Endometrial microvascular endothelial cells (primary cell): ENCODE measurements at regions not wholly inside any gene's neighbourhood (a gene's known extent, or its start where the extent isn't known, plus 50 kb on each side); places are given as distances from the start of the nearest gene placed in this dataset.

Source experiments
- in situ Hi-C: cut with HindIII; loops from 2 replicates; pipeline ENCODE4 v1.10.0; 2017; ENCODE audit warnings: low sequenced_read_pairs, low pct_unique_long_range_greater_than_20kb; ENCODE audit errors: inconsistent ontology term

DNA sequence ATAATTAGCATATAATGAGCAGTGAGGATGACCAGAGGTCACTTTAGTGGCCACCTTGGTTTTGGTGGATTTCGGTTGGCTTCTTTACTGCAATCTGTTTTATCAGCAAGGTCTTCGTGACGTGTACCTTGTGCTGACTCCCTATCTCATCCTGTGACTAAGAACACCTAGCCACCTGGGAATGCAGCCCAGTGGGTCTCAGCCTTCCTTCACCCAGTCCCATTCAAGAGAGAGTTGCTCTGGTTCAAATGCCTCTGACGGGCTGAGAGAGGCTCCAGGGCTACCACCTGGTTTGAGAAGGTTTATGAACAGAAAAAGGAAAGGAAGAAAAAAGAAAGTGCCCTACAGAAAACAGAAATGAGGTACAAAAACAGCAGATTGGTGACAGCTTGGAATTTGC, 738.7 kb downstream of the SOCS6 start:
- in situ Hi-C loops = no loop called here

GRCh38 chr18:71025505-71026225, 736.8 kb downstream of the SOCS6 start:
- in situ Hi-C loops = no loop called here

DNA sequence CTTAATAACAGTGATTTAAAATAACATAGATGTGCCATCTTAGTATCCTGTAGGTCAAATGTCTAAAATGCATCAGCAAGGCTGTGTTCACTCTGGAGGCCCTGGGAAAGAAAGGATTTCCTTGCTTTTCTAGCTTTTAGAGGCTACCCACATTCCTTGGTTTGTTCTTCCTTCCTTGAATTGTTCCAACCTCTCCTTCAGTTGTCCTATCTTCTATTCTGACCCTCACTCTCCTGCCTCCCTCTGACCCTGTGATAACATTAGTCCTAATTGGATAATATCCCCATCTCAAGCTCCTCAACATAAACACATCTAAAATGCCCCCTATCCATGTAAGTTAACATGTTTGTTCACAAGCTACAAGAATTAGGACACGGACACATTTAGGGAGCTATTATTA, 733.5 kb downstream of the SOCS6 start:
- in situ Hi-C loops = no loop called here

DNA sequence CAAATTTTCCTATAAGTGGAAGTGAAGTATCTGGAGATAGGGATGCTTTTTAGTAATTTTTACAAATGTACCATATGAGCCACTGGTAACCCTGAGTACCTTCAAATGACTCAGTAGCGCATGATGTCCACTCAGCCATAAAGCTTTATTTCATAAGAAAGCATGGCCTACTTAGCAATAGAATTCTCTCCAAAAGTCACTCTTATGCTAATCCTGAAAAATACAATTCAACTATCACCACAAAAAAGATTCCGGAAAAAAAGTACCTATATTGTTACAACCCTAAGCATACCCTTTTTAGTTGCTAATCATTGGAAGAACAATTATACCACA, 732.2 kb downstream of the SOCS6 start:
- in situ Hi-C loops = no loop called here

DNA sequence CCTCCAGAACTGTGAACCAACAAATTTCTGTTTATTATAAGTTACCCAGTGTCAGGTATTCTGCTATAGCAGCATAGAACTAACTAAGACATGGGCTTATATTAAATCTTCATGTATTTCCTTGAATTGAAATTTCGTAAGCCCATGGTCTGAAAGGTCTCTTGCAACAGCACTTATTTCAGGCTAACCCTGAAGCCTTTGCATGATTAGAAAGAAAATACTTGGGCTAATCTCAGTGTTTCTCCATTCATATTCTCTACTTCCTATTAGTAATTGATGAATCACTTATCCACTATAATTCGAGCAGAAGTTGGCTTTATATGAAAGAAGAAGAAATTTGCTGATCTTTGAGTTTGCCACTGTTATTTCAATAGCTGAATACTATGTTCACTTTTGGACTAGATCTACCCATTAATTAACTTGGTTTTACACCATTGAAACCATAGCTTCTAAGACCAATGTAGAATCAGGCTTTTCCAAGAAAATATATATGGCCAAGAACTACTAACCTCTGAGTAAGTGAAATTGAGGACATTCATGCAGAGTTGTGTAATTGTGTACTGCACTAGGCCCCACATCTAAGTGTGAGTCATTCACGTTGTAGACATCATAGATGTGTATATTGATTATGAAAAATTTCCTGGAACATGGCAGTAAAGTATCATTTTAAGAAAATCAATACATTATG, 731.6 kb downstream of the SOCS6 start:
- in situ Hi-C loops = no loop called here

- in situ Hi-C loops = no loop called here
These were observed 730.0 kb downstream of the SOCS6 start for GRCh38 chr18:71018816-71019215.

- in situ Hi-C loops = no loop called here
These were observed 723.9 kb downstream of the SOCS6 start for GRCh38 chr18:71012789-71013188.

DNA sequence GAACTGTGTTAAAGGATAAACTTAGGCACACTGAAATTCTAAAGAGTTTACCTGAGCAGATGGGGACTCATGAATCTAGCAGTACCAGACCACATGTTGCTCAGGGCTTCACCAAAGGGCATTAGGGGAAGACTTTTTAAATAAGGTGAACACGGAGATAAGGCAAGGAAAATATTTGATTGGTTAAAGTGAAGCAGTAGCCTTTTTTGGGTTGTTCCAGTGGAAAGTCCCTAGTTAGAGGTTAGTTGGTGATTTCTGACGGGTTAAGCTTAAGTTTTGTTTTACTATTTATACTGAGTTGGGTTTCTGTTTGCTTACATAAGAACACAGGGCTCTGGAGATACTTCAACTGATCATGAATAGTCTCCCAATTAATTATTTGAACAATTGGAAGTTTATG, 722.5 kb downstream of the SOCS6 start:
- in situ Hi-C loops = no loop called here

DNA sequence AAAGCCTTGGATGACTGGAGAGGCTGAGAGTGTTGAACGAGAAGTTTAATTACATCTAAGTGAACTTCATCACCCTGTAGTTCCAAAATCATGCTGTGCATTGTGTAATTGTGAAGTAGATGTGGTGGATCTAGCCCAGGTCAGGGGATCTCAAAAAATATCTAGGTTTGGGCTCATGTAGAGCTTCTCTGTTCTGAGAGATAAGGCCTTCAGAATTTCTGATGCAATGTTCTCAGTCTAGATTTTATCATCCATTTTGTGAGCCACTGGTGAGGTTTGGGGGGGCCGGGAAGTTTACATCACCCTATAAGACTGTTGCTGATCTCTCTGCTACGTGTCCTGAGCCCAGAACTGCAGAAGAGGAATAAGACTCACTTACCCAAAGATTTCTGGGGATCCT, 719.4 kb downstream of the SOCS6 start:
- in situ Hi-C loops = no loop called here

GRCh38 chr18:71001597-71001996, 712.8 kb downstream of the SOCS6 start:
- in situ Hi-C loops = no loop called here

DNA sequence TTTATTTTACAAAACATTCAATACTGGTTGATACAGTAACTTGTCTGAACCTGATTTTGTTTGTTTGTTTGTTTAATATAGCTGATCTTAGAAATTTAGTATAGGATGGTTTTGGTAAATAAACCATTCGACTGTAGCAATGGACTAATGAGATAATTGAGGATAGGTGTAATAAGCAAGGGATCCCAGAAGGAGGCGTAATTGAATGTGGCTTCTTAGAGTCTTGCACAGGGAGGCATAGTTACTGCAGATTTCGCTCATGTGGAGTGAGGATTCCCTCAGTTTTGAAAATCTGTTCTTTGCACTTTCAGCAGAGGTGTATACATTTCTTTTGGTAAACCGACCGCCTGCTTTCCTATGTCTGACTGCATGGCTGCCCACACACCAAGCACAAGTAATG, 709.6 kb downstream of the SOCS6 start:
- in situ Hi-C loops = no loop called here

DNA sequence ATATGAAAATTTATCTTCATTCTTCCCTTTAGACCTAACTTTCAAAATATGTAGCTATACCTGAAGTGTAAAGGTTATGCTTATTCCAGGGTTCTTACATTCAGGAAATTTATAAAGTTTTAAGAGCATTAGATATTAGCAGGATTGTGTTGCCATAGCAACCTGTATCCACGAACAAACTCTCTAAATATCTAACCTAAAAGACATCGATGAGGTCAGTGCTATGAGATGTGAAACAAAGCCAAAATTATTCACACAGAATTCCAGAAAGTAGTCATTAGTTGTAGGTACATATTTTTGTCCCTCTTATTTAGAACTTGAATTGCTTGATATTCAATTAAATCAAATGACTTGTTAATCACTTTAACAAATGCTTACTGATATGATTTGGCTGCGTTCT, 705.3 kb downstream of the SOCS6 start:
- in situ Hi-C loops = no loop called here

GRCh38 chr18:70991577-70991976, 702.7 kb downstream of the SOCS6 start:
- in situ Hi-C loops = no loop called here

DNA sequence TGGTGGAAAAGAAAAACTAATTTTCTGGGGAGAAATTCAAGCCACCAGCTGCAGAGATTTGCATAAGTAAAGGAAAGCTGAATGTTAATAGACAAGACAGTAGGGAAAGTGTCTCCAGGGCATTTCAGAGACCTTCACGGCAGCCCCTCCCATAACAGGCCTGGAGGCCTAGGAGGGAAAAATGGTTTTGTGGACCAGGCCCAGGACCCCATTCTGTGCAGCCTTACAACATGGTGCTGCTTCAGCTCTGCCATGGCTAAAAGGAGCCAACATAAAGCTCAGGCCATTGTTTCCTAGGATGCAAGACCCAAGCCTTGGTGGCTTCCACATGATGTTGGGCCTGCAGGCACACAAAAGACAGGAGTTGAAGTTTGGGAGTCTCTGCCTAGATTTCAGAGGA, 697.1 kb downstream of the SOCS6 start:
- in situ Hi-C loops = no loop called here

DNA sequence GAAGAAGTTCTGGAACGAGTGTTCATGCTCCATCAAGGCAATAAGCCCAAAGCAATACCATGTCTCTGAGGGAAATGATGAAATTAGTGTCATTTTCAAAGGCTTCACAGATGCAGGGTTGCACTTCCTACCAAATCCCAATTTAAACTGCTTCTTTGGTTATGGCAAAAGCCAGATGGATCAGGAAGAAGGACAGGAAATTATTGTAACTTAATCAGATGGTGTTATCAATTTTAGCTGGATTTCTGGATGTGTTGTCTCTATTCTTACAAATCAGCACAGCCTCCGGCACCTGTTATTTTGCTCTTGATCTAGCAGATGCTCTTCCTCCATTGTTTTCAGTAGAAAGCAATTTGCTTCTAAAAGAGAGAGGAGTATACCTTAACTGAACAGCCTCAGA, 693.4 kb downstream of the SOCS6 start:
- in situ Hi-C loops = no loop called here

DNA sequence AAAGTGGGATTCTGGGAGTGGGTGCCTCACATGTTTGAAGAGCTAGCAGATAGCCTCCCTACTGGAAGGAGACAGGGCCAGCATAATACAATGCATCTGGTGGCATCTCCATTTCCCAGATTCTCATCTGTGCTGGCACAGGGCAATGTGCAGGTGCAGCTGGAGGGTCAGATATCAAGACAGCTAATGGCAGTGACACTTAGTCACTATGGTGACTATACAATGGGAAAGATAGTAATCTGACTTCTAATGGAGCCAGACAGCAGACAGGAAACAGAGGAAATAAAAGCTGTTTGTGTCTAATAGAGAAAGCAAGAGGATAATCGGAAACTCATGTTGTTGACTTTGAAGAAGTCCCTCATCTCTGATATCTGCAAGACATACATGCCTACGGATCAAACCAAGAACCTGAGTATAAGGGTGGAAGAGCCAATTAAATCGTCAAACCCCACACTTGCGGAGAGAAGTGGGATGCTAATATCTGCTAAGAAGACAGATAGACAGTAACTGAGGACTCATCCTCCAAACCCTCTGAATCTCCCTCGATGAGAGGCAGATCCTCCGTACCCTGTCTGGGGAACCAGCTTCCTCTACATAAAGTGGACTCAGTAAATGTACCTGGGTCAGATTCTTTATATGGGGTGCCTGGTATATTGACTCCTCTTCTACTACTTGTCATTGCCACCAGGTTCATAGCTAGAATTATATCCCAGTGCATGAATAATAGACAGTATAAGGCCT, 692.7 kb downstream of the SOCS6 start:
- in situ Hi-C loops = no loop called here

DNA sequence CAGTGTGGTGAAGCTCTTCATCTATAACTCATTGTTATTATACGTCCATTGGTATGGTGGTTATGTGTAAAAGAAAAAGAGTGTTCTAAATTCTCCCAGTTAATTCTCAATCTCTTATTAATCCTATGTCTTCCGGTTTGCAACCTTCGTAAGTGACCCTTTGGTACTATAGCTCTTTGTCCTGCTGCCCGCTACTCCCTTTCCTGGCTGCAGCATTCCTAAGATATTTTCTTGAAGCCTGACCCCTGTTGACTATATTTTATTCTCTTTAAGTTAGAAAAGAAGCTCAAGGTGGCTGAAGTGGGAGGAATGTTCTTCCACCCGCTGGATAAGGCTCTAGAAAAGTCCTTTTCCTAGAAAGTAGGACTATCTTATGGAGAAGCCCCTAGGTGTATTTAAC, 684.8 kb downstream of the SOCS6 start:
- in situ Hi-C loops = no loop called here

GRCh38 chr18:70966419-70966818, 677.6 kb downstream of the SOCS6 start:
- in situ Hi-C loops = no loop called here

- in situ Hi-C loops = no loop called here
These were observed 673.1 kb downstream of the SOCS6 start for GRCh38 chr18:70961939-70962338.

GRCh38 chr18:70956554-70956953, 667.7 kb downstream of the SOCS6 start:
- in situ Hi-C loops = no loop called here
